OCI-LY3 (cell line): ENCODE measurements at regions not wholly inside any gene's neighbourhood (a gene's known extent, or its start where the extent isn't known, plus 50 kb on each side); places are given as distances from the start of the nearest gene placed in this dataset.

Experiments used
- EZH2phosphoT487 ChIP-seq: fragments of 200-600 bp; shearing (Covaris generic); IDR thresholded peaks from 2 replicates; pipeline ENCODE4 v1.6.1; 2018; ENCODE audit warnings: antibody characterized with exemption, mixed run types, low read depth
- TF ChIP-seq, protein P1 (sequence below): fragments of 200-600, 300-600 bp; sonication (generic); IDR thresholded peaks from 2 replicates; pipeline ENCODE4 v1.5.1; 2014; ENCODE audit warnings: antibody characterized with exemption, low read length, low read depth

DNA sequence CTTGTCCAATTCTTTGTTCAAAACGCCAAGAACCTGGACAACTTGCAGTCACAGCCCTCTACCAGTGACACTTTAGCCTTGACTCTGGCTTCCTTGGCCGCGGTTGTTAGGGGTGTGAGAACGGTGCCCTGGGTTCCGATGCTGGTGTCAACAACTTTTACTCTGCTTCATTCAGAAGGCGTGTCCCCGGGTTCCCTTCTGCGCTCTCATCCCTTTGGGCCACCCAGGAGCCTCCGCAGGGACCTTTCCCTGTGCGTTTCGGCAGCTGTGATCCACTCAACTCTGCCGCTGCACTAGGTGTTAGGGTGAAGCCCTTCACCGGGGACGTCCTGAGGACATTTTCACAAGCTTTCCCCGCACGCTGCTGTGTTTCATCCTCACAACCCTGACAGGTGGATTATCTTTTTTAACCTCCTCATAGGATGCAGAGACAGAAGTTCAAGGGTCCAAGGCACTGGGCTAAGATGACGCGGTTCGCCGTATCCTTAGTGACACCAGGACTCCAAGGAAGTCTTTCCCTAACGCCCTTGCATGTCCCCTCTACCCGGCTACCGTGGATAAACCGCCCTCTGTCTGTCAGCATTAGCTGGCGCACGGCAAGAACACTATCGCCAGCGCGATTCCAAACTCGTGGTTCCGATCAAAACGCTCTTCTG lies 133.5 kb upstream of the SHH start:
- TF ChIP-seq, protein P1, sequence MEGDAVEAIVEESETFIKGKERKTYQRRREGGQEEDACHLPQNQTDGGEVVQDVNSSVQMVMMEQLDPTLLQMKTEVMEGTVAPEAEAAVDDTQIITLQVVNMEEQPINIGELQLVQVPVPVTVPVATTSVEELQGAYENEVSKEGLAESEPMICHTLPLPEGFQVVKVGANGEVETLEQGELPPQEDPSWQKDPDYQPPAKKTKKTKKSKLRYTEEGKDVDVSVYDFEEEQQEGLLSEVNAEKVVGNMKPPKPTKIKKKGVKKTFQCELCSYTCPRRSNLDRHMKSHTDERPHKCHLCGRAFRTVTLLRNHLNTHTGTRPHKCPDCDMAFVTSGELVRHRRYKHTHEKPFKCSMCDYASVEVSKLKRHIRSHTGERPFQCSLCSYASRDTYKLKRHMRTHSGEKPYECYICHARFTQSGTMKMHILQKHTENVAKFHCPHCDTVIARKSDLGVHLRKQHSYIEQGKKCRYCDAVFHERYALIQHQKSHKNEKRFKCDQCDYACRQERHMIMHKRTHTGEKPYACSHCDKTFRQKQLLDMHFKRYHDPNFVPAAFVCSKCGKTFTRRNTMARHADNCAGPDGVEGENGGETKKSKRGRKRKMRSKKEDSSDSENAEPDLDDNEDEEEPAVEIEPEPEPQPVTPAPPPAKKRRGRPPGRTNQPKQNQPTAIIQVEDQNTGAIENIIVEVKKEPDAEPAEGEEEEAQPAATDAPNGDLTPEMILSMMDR = no peak
- TF ChIP-seq EZH2phosphoT487 = no peak
